HG03280 (cell line): ENCODE measurements at regions not wholly inside any gene's neighbourhood (a gene's known extent, or its start where the extent isn't known, plus 50 kb on each side); places are given as distances from the start of the nearest gene placed in this dataset.

ENCODE experiments used
- ATAC-seq: cut with Tn5 transposase; IDR thresholded peaks from one replicate; pipeline ENCODE4 v1.9.1; 2021; ENCODE audit warnings: mild to moderate bottlenecking, moderate library complexity; ENCODE audit not compliant: unreplicated experiment

DNA sequence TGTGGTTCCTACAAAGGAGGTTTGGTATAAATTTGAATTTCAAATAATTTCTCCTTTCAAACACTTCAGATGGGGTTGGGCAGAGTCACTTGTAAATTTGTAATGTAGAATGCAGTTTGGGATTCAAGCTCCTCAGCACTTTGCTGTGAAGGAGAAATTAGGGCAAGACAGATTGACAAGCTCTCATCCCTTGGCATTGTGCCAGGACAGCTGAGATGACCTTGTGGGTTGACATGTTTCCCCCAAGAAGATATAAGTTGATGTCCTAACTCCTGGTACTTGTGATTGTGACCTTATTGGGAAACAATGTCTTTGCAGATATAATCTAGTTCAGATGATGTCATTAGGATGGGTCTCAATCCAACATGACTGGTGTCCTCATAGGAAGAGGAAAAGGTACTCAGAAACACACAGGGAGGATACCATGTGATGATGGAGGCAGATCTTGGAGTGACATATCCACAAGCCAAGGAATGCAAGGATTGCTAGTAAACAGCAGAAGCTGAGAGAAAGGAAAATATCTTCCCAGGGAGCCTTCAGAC, 408.3 kb downstream of the MED10 start:
- ATAC-seq: no peak

DNA sequence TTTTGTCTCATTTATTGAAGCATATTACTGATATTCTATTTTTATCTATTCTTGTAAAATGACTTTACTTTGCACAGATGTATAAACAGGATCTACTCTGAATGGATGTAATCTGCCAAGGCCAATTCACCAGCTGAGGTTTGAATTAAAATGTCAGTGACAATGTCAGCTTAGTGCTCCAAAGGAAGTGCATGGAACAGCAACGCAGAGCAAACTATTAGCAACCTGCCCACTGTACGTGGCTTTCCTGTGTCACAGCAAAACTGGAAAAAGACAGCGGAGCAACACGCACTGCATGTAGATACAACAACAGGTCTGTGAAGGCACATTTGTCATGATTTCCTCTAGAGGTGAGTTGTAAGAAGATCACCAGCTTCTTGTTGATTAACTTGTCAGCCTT, 409.4 kb downstream of the MED10 start:
- ATAC-seq: no peak

DNA sequence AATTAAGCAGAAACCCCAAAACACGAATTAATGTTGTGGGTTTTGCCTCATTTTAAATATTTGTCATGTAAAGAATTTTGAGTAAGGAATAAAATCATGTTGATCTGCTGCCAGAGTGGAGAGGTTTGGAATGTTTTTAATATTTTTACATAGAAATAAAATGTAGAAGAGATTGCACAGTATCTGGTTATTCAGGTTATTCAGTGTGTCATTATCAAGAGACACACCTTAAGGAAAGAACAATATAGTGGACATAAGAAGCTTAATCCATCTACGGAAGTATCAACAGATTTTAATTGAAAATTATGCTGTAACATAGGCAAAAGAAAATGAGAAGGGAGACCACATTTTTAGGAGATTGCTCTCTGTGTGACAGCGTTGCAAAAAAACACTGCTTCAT, 410.4 kb downstream of the MED10 start:
- no peak for ATAC-seq

DNA sequence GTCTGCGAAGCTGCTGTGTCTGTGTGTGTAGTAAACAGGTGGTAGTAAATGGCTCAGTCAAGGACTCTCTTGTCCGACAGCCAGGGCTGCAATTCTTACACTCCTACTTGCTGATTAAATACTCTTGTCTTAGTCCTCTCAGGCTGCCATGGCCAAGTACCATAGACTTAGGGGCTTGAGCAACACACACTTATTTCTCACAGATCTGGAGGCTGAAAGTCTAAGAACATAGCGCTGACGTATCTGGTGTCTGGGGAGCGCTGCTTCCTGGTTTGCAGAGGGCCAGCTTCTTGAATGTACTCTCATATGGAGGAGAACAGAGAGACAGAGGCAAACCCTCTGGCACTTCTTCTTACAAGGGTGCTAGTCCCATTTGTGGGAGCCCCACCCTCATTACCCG, 411.0 kb downstream of the MED10 start:
- no peak for ATAC-seq

DNA sequence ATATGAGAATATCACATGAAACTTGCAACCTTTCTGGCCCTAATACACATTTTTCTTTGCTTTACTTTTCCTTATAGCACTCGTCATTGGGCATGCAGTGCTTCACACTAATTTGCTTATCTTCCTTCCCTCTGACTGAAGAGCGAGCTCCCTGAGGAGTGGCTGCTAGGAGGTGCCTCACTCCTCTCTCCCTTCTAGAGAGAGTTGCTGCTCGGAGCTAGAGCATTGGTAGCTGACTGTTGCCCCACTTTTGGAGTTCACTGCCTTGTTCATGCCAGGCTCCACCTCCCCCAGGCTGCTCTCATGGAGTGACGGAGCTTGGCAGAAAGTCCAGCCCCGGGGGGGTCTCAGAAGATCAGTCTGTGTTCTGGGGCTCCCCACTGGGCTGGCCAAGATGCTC, 413.2 kb downstream of the MED10 start:
- ATAC-seq: no peak

DNA sequence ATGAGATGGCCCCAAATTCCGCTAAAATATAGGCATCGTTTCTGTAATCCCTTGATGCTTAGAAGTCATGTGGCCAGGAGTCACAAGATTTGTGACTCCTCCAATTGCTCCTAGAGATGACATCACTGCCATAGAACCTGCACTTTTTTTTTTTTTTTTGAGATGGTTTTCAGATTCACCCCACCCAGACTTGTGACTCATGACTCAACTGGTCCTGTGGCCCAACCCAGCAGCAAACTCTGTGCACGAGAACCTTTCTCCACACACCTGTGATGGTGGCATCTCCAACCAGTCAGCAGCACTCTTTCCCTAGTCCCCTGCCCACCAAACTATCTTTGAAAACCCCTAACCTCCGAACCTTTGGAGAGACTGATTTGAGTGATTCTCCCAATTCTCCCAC, 414.0 kb downstream of the MED10 start:
- no peak for ATAC-seq

DNA sequence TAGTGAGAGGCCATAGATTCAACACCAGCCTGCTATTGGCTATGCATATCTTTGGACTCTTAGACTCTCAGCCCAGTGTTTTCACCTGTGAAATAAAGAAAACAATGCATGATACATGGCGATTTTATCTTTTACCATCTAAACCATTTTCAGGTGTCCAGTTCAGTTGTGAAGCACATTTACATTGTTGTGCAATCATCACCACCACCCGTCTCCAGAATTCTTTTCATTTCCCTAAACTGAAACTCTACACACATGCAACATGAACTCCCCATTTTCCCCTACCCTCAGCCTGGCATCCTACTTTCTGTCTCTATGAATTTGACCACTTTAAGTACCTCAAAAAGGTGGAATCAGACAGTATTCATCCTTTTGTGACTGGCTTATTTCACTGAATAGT, 420.6 kb downstream of the MED10 start:
- ATAC-seq: no peak

DNA sequence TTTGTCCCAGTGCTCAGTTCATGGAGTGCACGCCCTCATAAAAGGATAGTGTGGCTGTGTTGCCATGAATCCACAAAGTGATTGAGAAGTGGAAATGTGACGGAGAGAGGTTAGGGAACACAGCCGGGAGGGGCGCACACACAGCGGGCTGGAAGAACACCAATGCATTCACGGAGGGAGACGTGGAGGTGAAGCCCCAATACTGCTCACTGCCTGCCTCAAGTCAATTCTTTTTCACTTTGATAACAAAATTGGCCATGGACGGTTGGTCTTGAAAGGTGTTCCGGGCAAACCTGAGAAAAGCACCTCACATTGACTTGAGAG, 424.1 kb downstream of the MED10 start:
- no peak for ATAC-seq

DNA sequence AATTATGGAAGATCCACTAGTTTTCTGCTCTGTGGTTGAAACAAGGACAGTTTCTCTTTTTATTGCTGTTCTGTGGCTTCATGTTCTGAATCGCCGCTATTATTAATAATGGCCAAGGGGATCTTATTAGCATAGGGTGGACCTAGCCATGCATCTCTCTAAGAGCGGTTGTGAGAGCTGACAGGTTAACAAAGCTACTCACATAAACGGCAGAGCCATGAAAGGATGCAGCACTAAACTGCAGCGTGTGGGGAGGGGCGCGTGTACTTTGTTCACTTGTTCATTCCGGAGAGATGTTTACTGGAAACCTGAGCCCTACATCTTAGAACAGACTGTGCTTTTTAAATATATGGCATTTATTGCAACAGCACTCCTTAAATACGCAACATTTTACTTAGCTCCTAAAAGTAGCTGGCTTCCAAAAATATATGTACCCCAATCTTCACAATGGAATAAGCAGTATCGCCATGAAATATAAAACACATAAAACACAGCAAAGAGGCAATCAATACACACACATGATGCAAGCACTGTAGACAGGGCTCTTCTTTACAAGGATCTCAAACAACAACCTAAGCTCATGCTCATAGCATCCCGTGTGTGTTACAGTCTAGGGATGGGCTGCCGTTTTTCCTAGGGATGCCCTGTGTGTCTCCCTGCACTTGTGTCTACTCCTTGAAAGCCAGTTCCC, 424.6 kb downstream of the MED10 start:
- ATAC-seq: no peak

DNA sequence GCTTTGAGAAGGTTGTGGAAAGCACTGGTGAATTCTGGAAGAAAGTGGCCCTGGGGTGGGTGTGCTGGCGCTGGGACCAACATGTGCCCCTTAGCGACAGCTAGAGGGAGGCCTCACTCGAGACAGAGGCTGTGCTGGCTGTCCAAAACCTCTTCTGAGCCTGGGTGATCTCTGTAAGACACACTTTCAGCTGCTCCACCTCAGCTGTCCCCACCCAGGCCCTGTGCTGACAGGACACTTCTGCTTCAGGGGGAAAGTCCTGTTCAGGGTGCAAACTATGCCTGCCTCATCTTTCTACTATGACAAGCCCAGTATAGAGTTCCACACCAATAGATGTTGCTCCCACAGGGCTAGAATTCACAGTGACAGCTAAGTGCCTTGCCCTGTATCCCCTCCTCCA, 426.4 kb downstream of the MED10 start:
- no peak for ATAC-seq

DNA sequence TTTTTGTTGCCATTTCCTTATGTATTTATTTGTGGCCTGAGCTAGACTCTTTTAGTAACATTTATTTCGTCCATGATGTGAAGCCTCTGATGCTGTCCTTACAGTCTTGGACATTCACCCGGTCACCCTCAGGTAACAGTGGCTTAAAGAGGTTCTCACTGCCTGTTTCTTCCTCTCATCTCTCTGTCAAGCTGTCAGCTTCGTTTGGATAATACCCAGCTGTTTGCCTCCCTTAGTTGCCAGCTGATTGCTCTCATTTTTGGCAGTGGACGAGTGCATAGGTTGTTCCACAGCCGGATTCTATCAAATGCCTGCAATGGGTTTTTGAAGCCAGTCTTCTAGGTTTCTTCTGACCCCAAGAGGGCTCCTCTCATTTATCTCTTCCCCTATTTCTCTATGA, 427.7 kb downstream of the MED10 start:
- no peak for ATAC-seq

DNA sequence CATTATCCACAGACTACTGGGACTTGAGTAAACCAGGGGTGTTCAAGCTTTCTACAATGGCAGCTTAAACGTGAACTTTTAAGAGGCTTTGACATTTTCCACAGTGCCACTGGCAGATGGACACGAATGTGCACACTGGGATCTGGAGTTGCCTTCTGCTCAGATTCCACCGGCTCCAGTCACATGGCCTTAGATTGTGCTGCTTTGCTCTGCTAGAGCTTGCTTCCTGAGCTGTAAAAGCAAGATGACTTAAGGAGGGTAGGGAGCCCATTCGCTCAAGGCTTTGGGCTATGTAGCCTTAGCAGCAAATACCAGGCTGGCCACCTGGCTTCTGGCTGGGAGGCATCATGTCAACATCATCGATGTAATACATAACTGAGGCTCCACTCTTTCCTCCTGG, 436.9 kb downstream of the MED10 start:
- no peak for ATAC-seq

DNA sequence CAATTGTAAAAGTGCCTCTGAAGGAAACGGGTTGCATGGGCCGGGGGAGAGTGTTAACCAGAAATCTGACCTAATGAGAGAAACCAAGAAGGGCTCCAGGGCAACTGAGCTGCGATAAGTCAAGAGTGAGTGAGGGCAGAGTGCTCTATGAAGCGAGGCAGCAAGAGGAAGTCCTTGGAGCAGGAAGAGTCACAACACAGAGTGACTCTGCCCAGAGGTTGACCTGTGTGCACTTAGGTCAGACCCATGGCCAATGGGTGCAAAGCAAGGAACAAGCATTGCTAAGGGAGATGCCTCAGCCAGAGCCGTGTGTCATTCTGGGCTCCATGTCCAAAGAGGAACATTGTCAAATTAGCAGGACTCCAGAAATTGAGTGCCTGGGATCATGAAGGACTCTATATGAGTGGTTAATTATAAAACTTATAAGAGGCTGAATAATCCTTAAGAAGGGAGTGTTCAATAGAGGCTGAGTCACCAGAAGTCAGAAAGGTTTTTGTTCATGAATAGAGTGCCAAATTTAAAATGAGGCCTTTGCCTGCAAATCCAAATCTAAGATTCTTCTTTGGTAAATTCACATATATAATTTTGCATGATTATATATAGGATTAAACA, 438.5 kb downstream of the MED10 start:
- ATAC-seq: no peak

DNA sequence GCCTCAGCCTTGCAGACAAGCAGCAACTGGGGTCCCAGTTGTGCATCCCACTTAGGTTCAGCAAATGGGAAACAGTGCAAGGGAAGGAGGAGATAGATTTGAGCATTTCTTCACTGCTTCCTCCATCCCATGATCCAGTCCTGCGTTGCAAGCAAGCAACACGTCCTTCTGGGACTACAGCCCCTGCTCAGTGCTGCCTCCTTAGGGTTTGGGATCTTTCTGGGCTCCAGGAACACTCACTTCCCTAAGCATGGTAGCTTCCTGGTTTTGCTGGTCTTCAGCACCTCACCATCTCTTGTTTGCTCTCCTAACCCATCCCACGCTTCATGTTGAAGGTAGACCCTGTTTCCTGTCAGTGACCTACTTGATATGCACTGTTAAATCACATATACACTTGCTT, 444.7 kb downstream of the MED10 start:
- no peak for ATAC-seq

DNA sequence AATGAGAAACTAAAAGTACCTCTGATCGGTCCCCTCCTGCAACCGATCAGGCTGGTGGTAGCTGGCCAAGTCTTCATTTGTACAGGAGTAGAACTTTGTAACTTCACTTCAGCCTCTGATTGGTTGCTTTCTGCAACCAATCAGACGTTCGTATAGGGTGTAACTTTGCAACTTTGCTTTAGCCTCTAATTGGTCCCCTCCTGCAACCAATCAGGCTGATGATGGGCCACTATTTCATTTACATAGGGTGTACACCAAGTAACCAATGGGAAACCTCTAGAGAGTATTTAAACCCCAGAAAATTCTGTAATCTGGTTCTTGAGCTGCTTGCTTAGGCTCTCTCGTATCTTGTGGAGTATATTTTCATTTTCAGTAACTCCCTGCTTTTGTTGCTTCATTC, 445.5 kb downstream of the MED10 start:
- ATAC-seq: no peak

DNA sequence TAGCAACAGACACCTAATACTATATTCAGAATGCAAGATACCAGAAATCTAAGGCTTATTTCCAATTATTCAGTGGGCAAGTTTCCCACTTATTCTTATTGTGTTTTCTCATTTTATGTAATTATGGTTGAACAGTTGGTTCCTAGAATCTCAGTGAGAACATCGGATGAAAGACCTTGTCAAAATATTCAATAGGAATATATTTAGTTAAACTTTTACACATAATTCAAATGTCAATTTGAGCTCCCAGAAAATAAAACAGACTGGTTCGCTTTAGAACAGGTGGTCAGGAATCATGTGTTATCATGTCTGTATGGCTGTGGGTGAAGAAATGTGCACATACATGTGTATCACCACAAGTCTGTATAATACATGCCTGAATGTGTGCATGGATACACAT, 447.8 kb downstream of the MED10 start:
- no peak for ATAC-seq

DNA sequence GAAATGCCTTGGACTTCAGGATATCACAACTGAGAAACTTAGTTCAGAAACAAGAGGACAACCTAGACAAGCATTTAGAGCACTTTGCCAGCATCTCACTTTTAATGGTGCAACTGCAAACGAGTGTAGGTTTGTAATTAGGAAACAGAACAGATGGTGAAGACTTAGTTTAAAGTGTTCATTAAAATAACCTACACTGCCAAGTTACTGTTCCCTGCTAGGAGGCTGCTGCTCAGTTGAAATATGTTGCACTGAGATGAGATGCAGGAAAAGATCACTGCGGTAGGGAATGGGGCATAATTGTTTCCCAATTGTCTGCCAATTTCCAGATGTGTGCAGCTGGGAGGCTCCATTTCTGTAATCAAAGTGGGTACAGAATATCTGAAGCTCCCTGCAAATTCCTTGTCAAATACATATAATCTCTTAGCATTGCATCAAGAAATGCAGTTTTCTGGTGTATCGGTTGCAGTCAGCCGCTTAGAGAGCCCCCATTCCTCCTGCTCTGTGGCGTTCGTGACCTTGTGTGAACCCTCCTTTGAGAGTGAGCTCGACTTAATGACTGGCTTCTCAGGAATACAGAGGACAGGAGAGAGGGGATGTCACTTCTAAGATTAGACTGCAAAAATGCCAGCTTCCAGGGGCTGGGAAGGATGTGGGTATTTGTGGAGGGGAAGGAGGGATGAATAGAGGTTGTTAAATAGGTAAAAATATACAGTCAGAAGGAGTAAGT, 448.9 kb downstream of the MED10 start:
- no peak for ATAC-seq

DNA sequence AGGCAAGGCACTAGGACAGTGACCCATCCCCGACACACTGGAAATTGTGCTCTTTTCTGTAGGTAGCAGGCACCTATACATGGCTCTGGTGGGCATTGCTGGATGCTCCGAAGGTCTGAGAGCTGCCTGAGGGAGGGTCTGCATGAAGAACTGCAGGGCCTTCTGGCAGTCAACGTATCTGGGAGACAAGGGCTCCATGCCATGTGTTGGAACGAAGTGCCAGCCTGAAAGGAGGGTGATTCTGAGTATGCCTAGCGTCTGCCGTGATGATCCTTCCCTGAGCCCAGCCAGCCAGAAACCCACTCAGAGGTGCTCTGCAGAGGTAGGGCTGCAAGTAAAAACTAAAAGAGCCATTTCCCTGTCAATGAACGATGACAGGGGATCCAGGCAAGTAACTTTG, 453.2 kb downstream of the MED10 start:
- ATAC-seq: no peak

DNA sequence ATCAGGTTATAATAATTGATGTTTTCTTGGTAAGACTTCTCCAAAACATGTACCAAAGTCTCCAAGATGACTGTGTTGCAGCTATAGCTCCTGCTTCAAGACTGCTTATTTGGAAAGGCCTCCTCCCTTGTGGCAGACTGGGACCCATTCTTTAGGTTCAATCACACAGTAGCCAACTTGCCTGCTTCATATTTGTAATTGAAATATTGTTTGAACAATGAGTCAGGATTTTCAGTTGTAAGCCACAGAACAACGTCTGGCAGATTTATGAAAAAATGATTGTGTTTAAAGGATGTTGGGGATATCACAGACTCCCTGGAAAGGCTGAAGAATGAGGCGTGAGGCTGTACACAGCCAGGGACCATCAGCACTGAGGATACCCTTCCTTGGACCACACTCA, 458.9 kb downstream of the MED10 start:
- no peak for ATAC-seq

DNA sequence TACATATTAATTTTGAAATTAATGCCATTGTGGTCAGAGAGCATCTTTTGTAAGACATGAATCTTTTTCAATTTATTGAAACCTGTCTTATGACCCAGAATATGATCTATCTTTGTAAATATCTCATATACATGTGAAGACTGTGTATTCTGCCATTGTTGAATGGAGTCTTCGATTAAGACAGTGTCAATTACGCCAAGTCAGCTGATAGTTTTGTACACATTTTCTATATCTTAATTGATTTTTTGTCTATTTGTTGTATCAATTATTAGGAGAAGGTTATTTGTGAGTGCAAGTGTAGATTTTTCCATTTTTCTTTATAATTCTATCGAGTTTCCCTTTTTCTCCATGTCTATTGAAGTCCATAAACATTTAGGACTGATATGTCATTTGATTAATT, 471.6 kb downstream of the MED10 start:
- ATAC-seq: no peak

DNA sequence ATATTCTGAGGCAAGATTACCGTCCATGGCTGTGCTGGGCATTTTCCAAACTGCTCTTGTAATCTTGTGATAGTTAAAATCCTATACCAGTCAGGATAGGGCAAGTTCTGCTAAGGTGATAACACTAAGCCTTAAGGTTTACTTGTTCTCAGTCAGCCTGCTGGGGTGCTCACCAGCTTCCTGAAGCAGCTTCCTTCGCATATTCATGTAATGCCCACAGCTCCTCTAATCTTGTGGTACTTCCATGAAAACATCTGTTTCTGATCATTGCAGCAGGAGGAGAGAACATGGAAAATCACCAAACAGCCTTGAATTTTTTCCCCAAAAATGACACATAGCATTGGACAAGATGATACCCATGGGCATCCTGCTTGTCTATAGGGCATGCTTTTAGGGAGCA, 473.2 kb downstream of the MED10 start:
- ATAC-seq: no peak

DNA sequence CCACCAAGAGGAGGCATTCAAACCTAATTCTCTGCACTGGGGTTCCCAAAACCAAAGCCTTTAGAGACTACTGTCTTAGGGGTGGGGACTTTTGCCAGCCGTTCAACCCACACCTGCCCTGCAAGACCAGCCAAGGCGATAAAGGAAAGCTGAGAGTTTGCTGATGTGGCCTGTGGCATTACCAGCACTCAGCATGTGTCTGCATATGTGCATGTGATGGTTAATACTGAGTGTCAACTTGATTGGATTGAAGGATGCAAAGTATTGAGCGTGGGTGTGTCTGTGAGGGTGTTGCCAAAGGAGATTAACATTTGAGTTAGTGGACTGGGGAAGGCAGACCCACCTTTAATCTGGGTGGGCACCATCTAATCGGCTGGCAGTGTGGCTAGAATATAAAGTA, 474.2 kb downstream of the MED10 start:
- ATAC-seq: no peak
